Chondrocyte (in vitro differentiated cells): ENCODE measurements at regions not wholly inside any gene's neighbourhood (a gene's known extent, or its start where the extent isn't known, plus 50 kb on each side); places are given as distances from the start of the nearest gene placed in this dataset.

Experiments
- DNase-seq: peaks from one replicate; pipeline ENCODE4 v3.0.0; 2021; ENCODE audit warnings: mixed read lengths, low spot score
- H3K27ac Mint-ChIP-seq: one replicate; pipeline ENCODE4 v1.8.0; 2021; ENCODE audit warnings: mild to moderate bottlenecking, moderate library complexity, mixed read lengths; ENCODE audit not compliant: unreplicated experiment
- H3K27me3 Mint-ChIP-seq: 2 replicates; pipeline ENCODE4 v1.8.0; 2021; ENCODE audit warnings: low read depth, mixed read lengths
- H3K36me3 Mint-ChIP-seq: 2 replicates; pipeline ENCODE4 v1.8.0; 2021; ENCODE audit warnings: low read depth, mixed read lengths
- H3K4me1 Mint-ChIP-seq: 2 replicates; pipeline ENCODE4 v1.8.0; 2021; ENCODE audit warnings: low read depth, mild to moderate bottlenecking, mixed read lengths
- H3K4me3 Mint-ChIP-seq: one replicate; pipeline ENCODE4 v1.8.0; 2021; ENCODE audit warnings: mild to moderate bottlenecking, moderate library complexity, mixed read lengths; ENCODE audit not compliant: unreplicated experiment
- H3K9me3 Mint-ChIP-seq: 2 replicates; pipeline ENCODE4 v1.8.0; 2021; ENCODE audit warnings: low read depth, mixed read lengths
- CTCF ChIP-seq: fragments of 200-600 bp; sonication (generic); IDR thresholded peaks from 2 replicates; pipeline ENCODE4 v1.5.0; 2021; ENCODE audit warnings: antibody characterized with exemption, mild to moderate bottlenecking, moderate library complexity

GRCh38 chr22:48600681-48601080 is 1227.0 kb downstream of the BRD1 start:
- no peak for DNase-seq
- Mint-ChIP-seq H3K36me3 (peaks cover 5% of the 10 kb centered on the region), H3K9me3 (peaks cover 11% of the 10 kb centered on the region), H3K27ac (no peak overlapping the region), H3K4me1 (no peaks in the 10 kb centered on the region), H3K27me3 (no peaks in the 10 kb centered on the region), H3K4me3 (no peak overlapping the region)
- no peak for TF ChIP-seq CTCF

- TF ChIP-seq CTCF, result no peak
- H3K4me3 Mint-ChIP-seq, result no peak overlapping the region
- DNase-seq, result no peak
- H3K27me3 Mint-ChIP-seq, result no peaks in the 10 kb centered on the region
- no peaks in the 10 kb centered on the region for H3K4me1 Mint-ChIP-seq
- peaks cover 5% of the 10 kb centered on the region for H3K36me3 Mint-ChIP-seq
- H3K27ac Mint-ChIP-seq, result no peak overlapping the region
- peaks cover 10% of the 10 kb centered on the region for H3K9me3 Mint-ChIP-seq
These were observed 1227.5 kb downstream of the BRD1 start for GRCh38 chr22:48600171-48600570.

- peaks cover 4% of the 10 kb centered on the region for H3K9me3 Mint-ChIP-seq
- H3K4me3 Mint-ChIP-seq, result no peak overlapping the region
- H3K36me3 Mint-ChIP-seq, result peaks cover 5% of the 10 kb centered on the region
- no peaks in the 10 kb centered on the region for H3K4me1 Mint-ChIP-seq
- H3K27ac Mint-ChIP-seq, result no peak overlapping the region
- no peak for TF ChIP-seq CTCF
- no peaks in the 10 kb centered on the region for H3K27me3 Mint-ChIP-seq
- no peak for DNase-seq
These were observed 1228.3 kb downstream of the BRD1 start for GRCh38 chr22:48599346-48599745.

GRCh38 chr22:48596111-48596850 is 1231.4 kb downstream of the BRD1 start:
- H3K27me3 Mint-ChIP-seq, result no peaks in the 10 kb centered on the region
- no peak overlapping the region for H3K27ac Mint-ChIP-seq
- no peaks in the 10 kb centered on the region for H3K4me1 Mint-ChIP-seq
- TF ChIP-seq CTCF, result no peak
- no peak overlapping the region for H3K4me3 Mint-ChIP-seq
- peaks cover 4% of the 10 kb centered on the region for H3K9me3 Mint-ChIP-seq
- H3K36me3 Mint-ChIP-seq, result peaks cover 5% of the 10 kb centered on the region
- no peak for DNase-seq

GRCh38 chr22:48595511-48595905 is 1232.2 kb downstream of the BRD1 start:
- no peak for DNase-seq
- H3K36me3 Mint-ChIP-seq, result peaks cover 5% of the 10 kb centered on the region
- no peak overlapping the region for H3K27ac Mint-ChIP-seq
- no peak overlapping the region for H3K4me3 Mint-ChIP-seq
- H3K27me3 Mint-ChIP-seq, result no peaks in the 10 kb centered on the region
- no peak for TF ChIP-seq CTCF
- no peaks in the 10 kb centered on the region for H3K4me1 Mint-ChIP-seq
- peaks cover 4% of the 10 kb centered on the region for H3K9me3 Mint-ChIP-seq
